Cardiac septum (tissue), 1 donor: ENCODE measurements at regions not wholly inside any gene's neighbourhood (a gene's known extent, or its start where the extent isn't known, plus 50 kb on each side); places are given as distances from the start of the nearest gene placed in this dataset.

Experiments
- DNase-seq: peaks from one replicate; pipeline ENCODE4 v3.0.0-alpha.2; 2020; ENCODE audit warnings: low spot score
- intact Hi-C: fragments of 100-400 bp; cut with DNase I; formaldehyde crosslinking; loops from one replicate; pipeline ENCODE4 v1.14.0; 2022
- donor health status: DM: no; HTN: no; CAD: no.

DNA sequence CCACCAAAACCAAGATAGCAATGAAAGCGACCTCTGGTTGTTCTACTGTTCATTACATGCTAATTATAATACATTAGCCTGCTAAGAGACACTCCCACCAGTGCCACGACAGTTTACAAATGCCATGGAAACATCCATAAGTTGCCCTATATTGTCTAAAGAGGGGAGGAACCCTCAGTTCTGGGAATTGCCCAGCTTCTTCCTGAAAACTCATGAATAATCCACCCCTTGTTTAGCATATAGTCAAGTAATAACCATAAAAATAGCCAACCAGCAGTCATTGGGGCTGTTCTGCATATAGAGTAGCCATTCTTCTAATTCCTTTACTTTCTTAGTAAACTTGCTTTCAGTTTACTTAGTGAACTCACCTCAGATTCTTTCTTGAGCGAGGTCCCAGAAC is 189.8 kb upstream of the SOX11 start:
- intact Hi-C loops = no loop called here
- no peak for DNase-seq

DNA sequence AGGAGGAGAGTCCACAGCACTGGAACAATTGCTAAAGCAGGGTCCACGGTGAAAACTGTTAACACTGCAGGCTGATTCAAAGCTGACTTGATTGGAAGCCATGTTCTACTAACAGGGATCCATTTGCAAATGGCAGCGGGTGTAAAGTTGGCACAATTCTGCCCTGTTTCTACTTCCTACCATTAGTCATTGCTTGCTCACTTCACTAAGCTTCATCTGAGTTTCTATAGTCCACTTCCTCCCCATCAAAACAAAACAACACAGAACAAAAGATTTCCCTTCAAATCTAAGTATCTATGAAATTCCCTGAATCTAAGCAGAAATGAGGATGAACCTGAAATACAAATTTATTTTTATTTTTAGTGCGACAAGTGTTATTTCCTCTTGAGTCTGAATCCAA is 187.4 kb upstream of the SOX11 start:
- no peak for DNase-seq
- intact Hi-C loops = no loop called here

- intact Hi-C loops = no loop called here
Measured at GRCh38 chr2:5507367-5507766, 184.8 kb upstream of the SOX11 start.

DNA sequence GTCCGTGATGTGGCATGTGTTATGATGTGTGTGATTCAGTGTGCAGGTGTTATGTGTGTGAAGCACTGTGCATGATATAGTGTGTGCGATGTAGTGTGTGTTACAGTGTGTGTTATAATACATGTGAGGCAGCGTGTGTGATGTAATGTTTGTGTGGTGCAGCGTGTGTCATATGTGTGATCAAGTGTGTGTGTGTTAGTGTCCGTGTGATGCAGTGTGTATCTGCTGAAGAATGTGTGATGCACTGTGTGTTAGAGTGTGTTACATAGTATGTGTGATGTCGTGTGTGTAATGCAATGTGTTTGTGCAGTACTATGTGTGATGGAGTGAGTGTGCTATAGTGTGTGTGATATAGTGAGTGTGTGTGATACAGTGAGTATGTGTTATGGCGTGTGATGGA is 182.8 kb upstream of the SOX11 start:
- intact Hi-C loops = no loop called here
- DNase-seq = no peak

More at GRCh38 chr2:5507367-5507766, 184.8 kb upstream of the SOX11 start:
- no peak for DNase-seq

- intact Hi-C loops = no loop called here
- no peak for DNase-seq
Measured at GRCh38 chr2:5510082-5510481, 182.1 kb upstream of the SOX11 start.

DNA sequence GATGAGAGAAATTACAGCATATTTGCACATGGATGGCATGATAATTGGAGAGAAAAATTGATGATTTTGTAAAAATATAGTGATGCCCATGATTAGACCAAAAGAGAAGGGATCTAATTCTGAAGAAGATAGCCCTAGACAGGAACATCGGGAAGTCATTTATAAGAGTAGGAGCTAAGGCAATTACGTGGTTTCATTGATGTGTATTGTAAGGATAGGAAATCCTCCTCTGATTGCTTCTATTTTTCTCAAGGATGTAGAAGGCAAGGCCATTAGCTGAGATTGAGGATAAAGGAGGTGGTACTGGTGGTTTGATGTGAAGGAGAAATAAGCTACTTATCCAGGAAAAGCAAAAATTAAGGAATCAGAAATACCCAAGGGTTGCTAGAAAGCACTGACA is 176.5 kb upstream of the SOX11 start:
- intact Hi-C loops = no loop called here
- DNase-seq = no peak

GRCh38 chr2:5519286-5519685 is 172.9 kb upstream of the SOX11 start:
- no peak for DNase-seq
- intact Hi-C loops = no loop called here

DNA sequence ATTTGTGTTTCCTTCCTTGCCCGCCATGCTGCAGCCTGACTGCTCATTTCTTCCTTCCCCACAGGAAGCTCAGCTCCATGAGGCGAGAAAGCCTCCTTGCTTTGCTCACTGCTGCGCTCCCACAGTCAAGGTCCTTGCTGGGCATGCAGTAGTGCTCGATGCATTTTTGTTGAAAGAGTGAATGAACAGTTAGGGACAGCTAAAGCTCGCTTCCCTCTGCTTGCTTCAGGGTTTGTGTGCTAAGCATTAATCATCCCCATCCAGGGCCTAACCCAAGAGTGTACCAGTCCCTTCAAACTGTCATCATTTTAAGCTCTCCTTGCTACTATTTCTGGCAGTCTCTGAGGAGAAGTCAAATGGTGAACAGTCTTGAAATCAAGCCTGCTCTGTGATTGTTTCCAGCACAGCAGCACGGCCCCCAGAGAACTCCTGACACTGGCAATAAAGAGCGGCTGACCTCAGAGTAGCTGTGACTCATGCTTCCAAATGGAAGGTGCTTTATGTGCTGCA is 171.7 kb upstream of the SOX11 start:
- no peak for DNase-seq

GRCh38 chr2:5521461-5521860 is 170.7 kb upstream of the SOX11 start:
- intact Hi-C loops = loop anchor here (5.0 kb wide), 2 partner anchors 171 to 406 kb away; partner anchors contain the start of gene SOX11

More for the DNA sequence above, 171.7 kb upstream of the SOX11 start:
- intact Hi-C loops = loop anchor here (5.0 kb wide), 2 partner anchors 172 to 407 kb away; partner anchors contain the start of gene SOX11

GRCh38 chr2:5524551-5524950 is 167.6 kb upstream of the SOX11 start:
- DNase-seq = no peak
- intact Hi-C loops = loop anchor here (5.0 kb wide), 2 partner anchors 168 to 403 kb away; partner anchors contain the start of gene SOX11

More at GRCh38 chr2:5521461-5521860, 170.7 kb upstream of the SOX11 start:
- no peak for DNase-seq

- intact Hi-C loops = no loop called here
- no peak for DNase-seq
Measured at GRCh38 chr2:5528706-5529105, 163.5 kb upstream of the SOX11 start.

- no peak for DNase-seq
- intact Hi-C loops = no loop called here
Measured at GRCh38 chr2:5530011-5530696, 162.0 kb upstream of the SOX11 start.

- intact Hi-C loops = no loop called here
- no peak for DNase-seq
Measured at GRCh38 chr2:5535301-5535700, 156.9 kb upstream of the SOX11 start.

DNA sequence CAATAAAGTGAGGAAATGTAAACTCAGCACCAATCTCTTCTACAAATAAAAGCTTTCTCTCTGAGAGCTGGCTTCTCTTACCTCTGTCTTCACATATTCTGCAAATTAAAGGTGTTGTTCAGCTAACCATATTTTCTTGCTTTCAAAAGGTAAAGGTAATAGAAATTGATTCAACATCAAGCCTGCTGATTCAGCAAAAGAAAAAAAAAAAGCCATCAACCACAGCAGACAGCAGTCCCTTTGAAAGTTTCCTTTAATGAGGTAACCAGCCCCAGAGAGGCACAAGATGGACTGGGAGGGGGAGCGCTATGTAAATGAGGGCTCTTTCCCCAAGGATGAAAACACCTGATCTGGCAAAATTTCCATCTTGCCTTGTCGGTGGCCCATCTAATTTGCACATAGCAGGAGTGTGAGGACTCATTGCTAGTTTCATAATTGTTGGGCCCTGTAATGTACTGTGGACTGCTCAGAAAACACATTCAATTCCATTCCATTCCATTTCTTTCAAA is 154.9 kb upstream of the SOX11 start:
- no peak for DNase-seq
- intact Hi-C loops = no loop called here

DNA sequence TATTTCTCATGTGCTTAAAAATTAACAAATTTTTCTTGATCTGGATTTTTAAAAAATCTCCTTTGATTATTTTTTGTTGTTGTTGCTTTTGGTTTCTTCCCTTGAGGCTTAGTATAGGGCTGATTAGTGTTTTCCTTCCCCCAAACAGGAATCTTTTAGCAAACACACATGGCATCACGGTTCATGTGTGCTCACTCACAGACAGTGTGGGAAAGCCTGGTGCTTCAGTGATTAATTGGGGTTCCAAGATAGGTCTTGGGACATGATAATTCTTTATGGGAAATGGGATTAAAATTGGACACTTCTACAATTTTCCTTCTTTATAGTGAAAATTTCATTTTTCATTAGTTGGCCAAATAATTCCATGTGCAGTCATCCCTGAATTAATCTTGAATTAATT is 153.9 kb upstream of the SOX11 start:
- intact Hi-C loops = no loop called here
- DNase-seq = no peak

- intact Hi-C loops = no loop called here
- DNase-seq = no peak
Measured at GRCh38 chr2:5538772-5539171, 153.4 kb upstream of the SOX11 start.

- DNase-seq = no peak
Measured at GRCh38 chr2:5539282-5540165, 152.7 kb upstream of the SOX11 start.

DNA sequence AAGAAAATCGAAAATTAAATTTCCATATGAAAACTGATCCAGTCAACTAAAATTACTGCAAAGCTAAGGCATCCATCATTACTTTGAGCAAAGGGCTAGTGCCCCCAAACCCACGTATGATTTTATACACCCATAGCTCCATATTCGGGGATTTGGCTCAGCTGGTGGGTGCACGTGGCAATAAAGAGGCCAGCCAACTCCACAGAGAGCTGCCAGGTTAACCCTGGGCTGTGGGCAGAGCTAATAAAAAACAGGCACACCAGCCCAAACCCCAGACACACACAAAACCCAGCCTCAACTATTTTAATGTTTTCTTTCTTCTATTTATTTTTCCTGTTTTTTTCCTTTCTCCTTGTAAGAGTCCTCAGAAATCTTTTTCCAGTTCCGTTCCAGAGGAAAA is 151.3 kb upstream of the SOX11 start:
- intact Hi-C loops = no loop called here
- DNase-seq = no peak

More at GRCh38 chr2:5539282-5540165, 152.7 kb upstream of the SOX11 start:
- intact Hi-C loops = no loop called here

GRCh38 chr2:5544205-5544786 is 147.9 kb upstream of the SOX11 start:
- DNase-seq = no peak
- intact Hi-C loops = no loop called here

- intact Hi-C loops = no loop called here
- DNase-seq = no peak
Measured at GRCh38 chr2:5546181-5546580, 146.0 kb upstream of the SOX11 start.
